GM13976 (cell line): ENCODE measurements at regions not wholly inside any gene's neighbourhood (a gene's known extent, or its start where the extent isn't known, plus 50 kb on each side); places are given as distances from the start of the nearest gene placed in this dataset.

Experiments used
- DNase-seq: peaks from one replicate; pipeline ENCODE4 v3.0.0; 2012; ENCODE audit warnings: low spot score
- CTCF ChIP-seq: IDR thresholded peaks from 2 replicates; pipeline ENCODE4 v1.5.1; 2012; ENCODE audit warnings: borderline replicate concordance, mild to moderate bottlenecking; ENCODE audit not compliant: insufficient read depth; ENCODE audit errors: extremely low read depth, missing control alignments, control extremely low read depth
- in situ Hi-C: fragments of 300-500 bp; cut with MboI; formaldehyde crosslinking; loops from one replicate; pipeline ENCODE4 v1.12.0; 2022; ENCODE audit warnings: low sequenced_read_pairs, mixed read lengths, inconsistent platforms; ENCODE audit not compliant: unreplicated experiment

GRCh38 chr10:130382031-130382430 lies 245.8 kb downstream of the GLRX3 start:
- no peak for TF ChIP-seq CTCF
- no peak for DNase-seq
- in situ Hi-C loops, result no loop called here

DNA sequence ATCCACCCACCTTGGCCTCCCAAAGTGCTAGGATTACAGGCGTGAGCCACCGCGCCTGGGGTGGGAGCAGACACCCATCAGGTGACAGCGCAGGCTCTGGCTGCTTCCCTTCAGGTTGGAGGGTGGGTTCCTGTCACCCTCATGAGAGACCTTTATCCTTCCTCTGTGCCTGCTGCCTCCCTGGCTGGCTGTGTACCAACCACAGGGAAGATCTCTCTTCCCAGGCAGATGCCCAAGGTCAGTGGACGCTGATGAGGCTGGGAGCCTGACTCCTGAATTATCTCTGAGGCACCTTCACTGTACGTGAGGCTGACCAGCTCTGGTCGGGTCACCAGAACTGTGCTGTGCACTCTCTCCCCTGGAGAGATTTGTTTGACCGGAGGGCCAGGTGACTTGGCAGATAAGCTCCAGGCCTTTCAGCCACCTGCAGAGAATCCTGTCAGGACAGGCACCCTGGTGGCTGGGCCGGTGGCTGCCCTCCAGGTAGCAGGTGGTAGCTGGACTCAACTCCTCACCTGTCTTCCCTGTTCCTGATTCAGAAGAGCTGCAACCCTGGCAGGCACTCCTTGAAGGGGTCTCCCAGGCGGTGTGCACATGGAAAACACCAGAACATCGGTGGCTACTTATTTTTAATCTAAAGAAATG lies 251.9 kb downstream of the GLRX3 start:
- no peak for DNase-seq
- in situ Hi-C loops, result no loop called here
- no peak for TF ChIP-seq CTCF

DNA sequence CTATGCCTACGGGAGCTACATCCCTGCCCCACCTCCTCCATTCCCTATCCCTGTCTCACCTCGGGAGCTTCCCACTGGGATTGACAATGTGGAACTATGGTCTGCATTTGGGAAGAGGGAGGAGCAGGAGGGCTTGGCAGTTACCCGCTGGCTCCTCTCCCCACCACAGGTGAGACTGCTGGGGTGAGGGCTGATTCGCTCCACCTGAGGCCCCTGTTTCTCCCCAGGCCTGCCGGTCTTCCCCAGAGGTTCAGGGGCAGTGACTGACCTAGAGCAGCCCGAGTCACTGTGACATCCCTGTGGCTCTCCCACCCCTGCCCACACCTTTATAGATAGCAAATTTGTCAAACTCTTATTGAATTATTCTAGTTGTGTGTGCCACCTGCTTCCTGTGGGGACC lies 252.6 kb downstream of the GLRX3 start:
- in situ Hi-C loops, result no loop called here
- DNase-seq, result no peak
- TF ChIP-seq CTCF, result no peak

DNA sequence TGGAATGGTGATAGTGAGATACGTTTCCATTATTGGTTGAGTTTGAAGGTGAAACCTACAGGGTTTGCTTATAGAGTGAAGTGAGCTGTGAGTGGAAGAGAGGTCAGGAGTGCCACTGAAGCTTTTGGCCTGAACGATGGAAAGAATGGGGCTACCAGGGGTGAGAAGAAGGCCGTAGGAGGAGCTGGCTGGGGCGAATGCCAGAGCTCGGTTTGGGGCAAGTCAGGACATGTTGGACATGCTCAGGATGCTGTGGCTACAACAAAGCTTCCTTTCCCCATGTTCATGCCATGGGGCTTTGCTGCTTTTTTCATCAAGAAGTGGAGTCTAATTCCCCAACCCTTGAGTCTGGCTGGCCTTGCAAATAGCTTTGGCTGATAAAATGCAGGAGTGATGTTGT lies 253.7 kb downstream of the GLRX3 start:
- in situ Hi-C loops, result no loop called here
- no peak for TF ChIP-seq CTCF
- no peak for DNase-seq

DNA sequence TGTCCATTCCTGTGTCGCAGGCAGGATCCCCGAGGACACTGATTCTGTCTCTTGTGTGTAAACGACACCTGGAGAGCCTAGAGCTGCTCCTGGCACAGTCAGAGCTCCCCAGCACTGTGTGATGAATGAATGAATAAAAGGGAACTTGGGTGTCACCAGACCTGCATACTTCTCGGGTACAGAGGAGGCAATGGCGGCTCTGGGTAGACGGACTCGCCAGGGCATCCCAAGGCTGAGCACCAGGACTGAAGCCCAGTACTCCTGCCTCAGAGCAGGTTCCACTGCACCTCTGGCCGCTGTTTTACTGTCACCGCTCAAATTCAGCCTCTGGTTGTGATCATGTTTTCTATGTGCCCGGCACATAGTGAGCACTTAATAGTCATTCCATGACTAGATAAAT lies 255.8 kb downstream of the GLRX3 start:
- no peak for TF ChIP-seq CTCF
- in situ Hi-C loops, result no loop called here
- DNase-seq, result no peak

- in situ Hi-C loops, result no loop called here
- no peak for TF ChIP-seq CTCF
- DNase-seq, result no peak
Observed at GRCh38 chr10:130393342-130393741, 257.2 kb downstream of the GLRX3 start.

DNA sequence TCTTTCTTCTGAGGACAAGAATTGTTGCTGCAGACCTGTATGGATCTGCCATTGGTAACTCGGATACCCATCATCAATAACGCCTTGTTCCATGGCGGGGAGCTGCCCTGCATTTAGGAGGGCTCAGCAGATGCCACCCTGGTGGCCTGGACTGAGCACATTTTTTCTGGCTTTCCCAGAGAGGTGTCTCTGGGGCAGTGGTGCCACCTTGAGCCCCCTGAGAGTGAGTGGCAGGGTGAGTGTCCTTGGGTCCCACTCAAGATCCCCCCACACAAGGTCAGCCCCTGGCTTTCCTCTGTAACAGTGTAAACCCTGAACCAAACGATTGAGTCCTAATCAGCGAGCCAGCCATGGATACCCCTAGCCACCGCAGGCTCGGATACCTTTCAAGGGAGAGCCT lies 258.6 kb downstream of the GLRX3 start:
- DNase-seq, result no peak
- in situ Hi-C loops, result no loop called here
- no peak for TF ChIP-seq CTCF
